ENCODE measurements at regions not wholly inside any gene's neighbourhood (a gene's known extent, or its start where the extent isn't known, plus 50 kb on each side); places are given as distances from the start of the nearest gene placed in this dataset.

DNA sequence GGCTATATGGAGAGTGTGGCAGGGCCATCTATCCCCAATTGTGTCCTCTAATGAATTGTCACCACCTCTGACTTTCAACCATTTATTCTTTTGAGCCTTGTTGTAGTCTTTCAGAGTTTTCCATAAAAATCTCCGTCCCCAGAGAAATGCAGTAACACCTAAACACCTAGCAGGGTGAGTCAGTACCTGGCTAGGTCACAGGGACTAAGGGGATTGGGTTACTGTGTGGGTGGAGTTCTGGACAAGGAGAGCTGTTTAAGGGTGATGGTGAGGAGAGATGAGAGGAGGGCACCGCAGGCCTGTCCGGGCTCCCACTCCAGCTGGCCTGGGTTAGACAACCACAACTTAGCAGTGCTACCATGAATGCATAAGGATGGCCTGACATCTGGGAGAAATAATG is 186.2 kb upstream of the LYZL1 start:
- TF ChIP-seq, protein P1, sequence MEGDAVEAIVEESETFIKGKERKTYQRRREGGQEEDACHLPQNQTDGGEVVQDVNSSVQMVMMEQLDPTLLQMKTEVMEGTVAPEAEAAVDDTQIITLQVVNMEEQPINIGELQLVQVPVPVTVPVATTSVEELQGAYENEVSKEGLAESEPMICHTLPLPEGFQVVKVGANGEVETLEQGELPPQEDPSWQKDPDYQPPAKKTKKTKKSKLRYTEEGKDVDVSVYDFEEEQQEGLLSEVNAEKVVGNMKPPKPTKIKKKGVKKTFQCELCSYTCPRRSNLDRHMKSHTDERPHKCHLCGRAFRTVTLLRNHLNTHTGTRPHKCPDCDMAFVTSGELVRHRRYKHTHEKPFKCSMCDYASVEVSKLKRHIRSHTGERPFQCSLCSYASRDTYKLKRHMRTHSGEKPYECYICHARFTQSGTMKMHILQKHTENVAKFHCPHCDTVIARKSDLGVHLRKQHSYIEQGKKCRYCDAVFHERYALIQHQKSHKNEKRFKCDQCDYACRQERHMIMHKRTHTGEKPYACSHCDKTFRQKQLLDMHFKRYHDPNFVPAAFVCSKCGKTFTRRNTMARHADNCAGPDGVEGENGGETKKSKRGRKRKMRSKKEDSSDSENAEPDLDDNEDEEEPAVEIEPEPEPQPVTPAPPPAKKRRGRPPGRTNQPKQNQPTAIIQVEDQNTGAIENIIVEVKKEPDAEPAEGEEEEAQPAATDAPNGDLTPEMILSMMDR (IDR thresholded peaks at IDR 0.05; ENCODE audit: low read depth, low read length): no peak
- DNase-seq: no peak
- H3K4me3 ChIP-seq (ENCODE audit: low read depth, low read length): no peak overlapping the region
- no peaks in the 10 kb centered on the region for H3K9me3 ChIP-seq (ENCODE audit: severe bottlenecking)
- H3K36me3 ChIP-seq: no peaks in the 10 kb centered on the region
- no peaks in the 10 kb centered on the region for H3K27me3 ChIP-seq (ENCODE audit: insufficient read depth, low read depth, severe bottlenecking)
- H3K27ac ChIP-seq: no peak overlapping the region

DNA sequence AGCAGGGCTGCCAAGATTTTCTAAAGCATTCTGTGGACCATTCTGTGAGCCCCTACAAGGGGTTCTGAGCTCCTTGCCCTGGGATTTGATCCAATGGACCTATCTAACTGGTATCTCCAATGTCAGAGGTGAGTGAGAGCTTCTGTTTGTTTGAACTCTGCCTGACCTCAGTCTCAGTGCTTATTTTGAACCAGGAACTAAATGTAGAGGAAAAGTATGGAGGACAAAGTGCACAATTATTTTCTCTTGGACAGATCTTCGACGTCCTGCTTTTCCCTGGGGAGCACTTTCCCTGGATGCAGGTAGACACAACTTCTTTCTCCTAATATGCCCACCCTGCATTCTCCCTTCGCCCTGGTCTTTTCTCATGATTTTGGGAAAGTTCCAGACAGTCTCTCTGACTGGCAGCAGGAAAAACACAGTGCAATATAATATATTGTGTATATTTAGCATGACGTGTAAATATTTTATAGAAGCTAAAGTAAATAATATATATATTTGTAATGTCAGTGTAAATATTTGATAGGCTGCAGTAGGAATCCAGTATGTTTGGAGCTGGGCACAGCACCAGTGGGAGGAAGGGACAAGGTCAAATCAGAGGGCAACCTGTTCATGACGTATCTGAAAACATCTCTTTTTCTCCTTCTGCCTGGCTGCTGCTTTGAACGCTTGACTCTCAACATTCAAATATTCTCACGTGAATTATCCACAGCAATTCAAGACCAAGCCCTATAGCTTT is 184.0 kb upstream of the LYZL1 start:
- H3K27me3 ChIP-seq (ENCODE audit: insufficient read depth, low read depth, severe bottlenecking): no peaks in the 10 kb centered on the region
- TF ChIP-seq, protein P1 (IDR thresholded peaks at IDR 0.05; ENCODE audit: low read depth, low read length): no peak
- no peaks in the 10 kb centered on the region for H3K36me3 ChIP-seq
- no peak overlapping the region for H3K27ac ChIP-seq
- no peak for DNase-seq
- H3K9me3 ChIP-seq (ENCODE audit: severe bottlenecking): no peaks in the 10 kb centered on the region
- H3K4me3 ChIP-seq (ENCODE audit: low read depth, low read length): no peak overlapping the region

DNA sequence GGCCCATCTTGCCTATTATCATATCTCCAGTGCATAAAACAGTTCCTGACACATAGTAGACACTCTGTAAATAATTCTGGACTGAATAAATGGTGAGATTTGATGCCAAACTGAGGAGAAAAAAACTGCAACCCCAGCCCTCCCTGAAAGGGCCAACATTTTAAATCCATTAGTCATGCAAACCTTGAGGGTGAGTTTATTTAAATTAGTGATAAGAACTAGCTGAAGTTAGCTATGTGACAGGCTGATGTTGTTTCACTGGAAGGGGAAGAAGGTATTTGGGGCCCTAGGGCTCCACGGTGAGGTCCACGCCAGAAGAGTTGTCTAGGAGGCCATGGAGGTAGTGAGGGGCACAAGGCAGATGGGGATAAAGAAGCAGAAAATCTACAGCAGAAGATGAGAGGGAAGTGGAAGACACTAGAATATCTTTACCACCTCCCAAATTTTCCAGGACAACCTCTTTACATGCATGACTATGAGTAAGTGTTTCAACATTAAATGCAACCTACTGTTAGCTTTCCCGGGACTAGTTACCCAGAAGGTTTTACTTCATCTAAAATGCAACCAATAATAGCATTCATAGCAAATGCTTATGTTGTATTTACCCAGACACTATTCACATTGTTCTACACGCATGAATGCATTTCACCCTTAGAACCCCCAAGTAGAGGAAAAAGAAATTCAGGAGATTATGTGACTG is 183.2 kb upstream of the LYZL1 start:
- no peak for DNase-seq
- H3K27ac ChIP-seq: no peak overlapping the region
- H3K36me3 ChIP-seq: no peaks in the 10 kb centered on the region
- no peak overlapping the region for H3K4me3 ChIP-seq (ENCODE audit: low read depth, low read length)
- no peaks in the 10 kb centered on the region for H3K9me3 ChIP-seq (ENCODE audit: severe bottlenecking)
- no peaks in the 10 kb centered on the region for H3K27me3 ChIP-seq (ENCODE audit: insufficient read depth, low read depth, severe bottlenecking)
- TF ChIP-seq, protein P1 (IDR thresholded peaks at IDR 0.05; ENCODE audit: low read depth, low read length): no peak

GRCh38 chr10:29106287-29106686 is 182.6 kb upstream of the LYZL1 start:
- Histone ChIP-seq H3K27ac (no peak overlapping the region), H3K9me3 (ENCODE audit: severe bottlenecking) (no peaks in the 10 kb centered on the region), H3K27me3 (ENCODE audit: insufficient read depth, low read depth, severe bottlenecking) (no peaks in the 10 kb centered on the region), H3K4me3 (ENCODE audit: low read depth, low read length) (no peak overlapping the region), H3K36me3 (no peaks in the 10 kb centered on the region)
- TF ChIP-seq, protein P1 (IDR thresholded peaks at IDR 0.05; ENCODE audit: low read depth, low read length): no peak
- no peak for DNase-seq

- DNase-seq: no peak
- H3K36me3 ChIP-seq: no peaks in the 10 kb centered on the region
- no peak overlapping the region for H3K27ac ChIP-seq
- no peak overlapping the region for H3K4me3 ChIP-seq (ENCODE audit: low read depth, low read length)
- no peaks in the 10 kb centered on the region for H3K27me3 ChIP-seq (ENCODE audit: insufficient read depth, low read depth, severe bottlenecking)
- TF ChIP-seq, protein P1 (IDR thresholded peaks at IDR 0.05; ENCODE audit: low read depth, low read length): no peak
- no peaks in the 10 kb centered on the region for H3K9me3 ChIP-seq (ENCODE audit: severe bottlenecking)
Measured at GRCh38 chr10:29107866-29108498, 180.9 kb upstream of the LYZL1 start.

All from WERI-Rb-1 (cell line).